H1 (cell line): ENCODE measurements at regions not wholly inside any gene's neighbourhood (a gene's known extent, or its start where the extent isn't known, plus 50 kb on each side); places are given as distances from the start of the nearest gene placed in this dataset.

Source experiments
- CTCF ChIA-PET: fragments of 300-600 bp; sonication (Branson Sonifier 250); formaldehyde crosslinking; loops from one replicate; lab custom pipeline; 2021; ENCODE audit not compliant: partially characterized antibody; lab: Charles Lee
- POLR2A ChIA-PET: fragments of 300-600 bp; sonication (Branson Sonifier 250); formaldehyde crosslinking; loops from one replicate; lab custom pipeline; 2021; ENCODE audit warnings: inconsistent platforms; ENCODE audit not compliant: partially characterized antibody; lab: Charles Lee
- DNase-seq, 2 experiments: peaks; one replicate each; pipeline versions ENCODE4 v3.0.0 to v3.0.0-alpha.2; 2010 to 2022; ENCODE audit warnings: low spot score in 2 of 2, low read depth in 1 of 2, mixed read lengths in 1 of 2
- FAIRE-seq: peaks from 2 replicates; lab custom pipeline; 2011; peaks lifted over from hg19 to GRCh38; lab: Jason Lieb, UNC
- H2AFZ ChIP-seq: 2 replicates; pipeline ENCODE4 v1.8.1; 2012; ENCODE audit warnings: low read length, inconsistent platforms
- H2AK5ac ChIP-seq: 2 replicates; pipeline ENCODE4 v1.6.1; 2013; ENCODE audit warnings: low read depth, low read length
- H2BK120ac ChIP-seq: replicated peaks from 2 replicates; pipeline ENCODE3; 2013; ENCODE audit warnings: low read depth, low read length, inconsistent platforms
- H2BK12ac ChIP-seq: 2 replicates; pipeline ENCODE4 v1.6.1; 2013; ENCODE audit warnings: low read depth, low read length
- H2BK15ac ChIP-seq: 2 replicates; pipeline ENCODE4 v1.6.1; 2013; ENCODE audit warnings: low read length
- H2BK20ac ChIP-seq: 2 replicates; pipeline ENCODE4 v1.6.1; 2013; ENCODE audit warnings: low read length
- H2BK5ac ChIP-seq: 2 replicates; pipeline ENCODE4 v1.6.1; 2013; ENCODE audit warnings: low read depth, low read length
- H3K14ac ChIP-seq: 2 replicates; pipeline ENCODE4 v1.6.1; 2013; ENCODE audit warnings: inconsistent platforms; ENCODE audit not compliant: insufficient read length
- H3K18ac ChIP-seq: 2 replicates; pipeline ENCODE4 v1.6.1; 2013; ENCODE audit warnings: low read length; ENCODE audit errors: extremely low read depth
- H3K23ac ChIP-seq: 2 replicates; pipeline ENCODE4 v1.6.1; 2013; ENCODE audit warnings: inconsistent platforms; ENCODE audit not compliant: insufficient read length
- H3K23me2 ChIP-seq: 2 replicates; pipeline ENCODE4 v1.6.1; 2013; ENCODE audit warnings: low read depth, low read length
- H3K27ac ChIP-seq: 2 replicates; pipeline ENCODE4 v1.6.1; 2011; ENCODE audit warnings: low read depth, low read length, inconsistent platforms
- H3K27me3 ChIP-seq, 4 experiments: replicated peaks in 1 of 4; 1 replicate in 1 of 4; 2 replicates in 3 of 4; pipeline versions ENCODE4 v1.6.1 to v1.8.1; 2011 to 2013; ENCODE audit warnings: low read length in 3 of 4, mild to moderate bottlenecking in 3 of 4, inconsistent platforms in 2 of 4, mixed read lengths in 2 of 4, moderate library complexity in 1 of 4; ENCODE audit not compliant: control insufficient read depth in 3 of 4, insufficient read depth in 3 of 4; ENCODE audit errors: extremely low read depth in 1 of 4
- H3K36me3 ChIP-seq, 4 experiments: 2 replicates each; pipeline versions ENCODE4 v1.6.1 to v1.8.1; 2011 to 2013; ENCODE audit warnings: mild to moderate bottlenecking in 4 of 4, low read length in 3 of 4, moderate library complexity in 2 of 4, control low read depth in 1 of 4, inconsistent platforms in 1 of 4; ENCODE audit not compliant: insufficient read depth in 4 of 4, control insufficient read depth in 2 of 4
- H3K4ac ChIP-seq: replicated peaks from 2 replicates; pipeline ENCODE3; 2013; ENCODE audit warnings: low read length, low read depth, mixed read lengths, inconsistent platforms; ENCODE audit not compliant: insufficient read length
- H3K4me1 ChIP-seq, 4 experiments: replicated peaks in 1 of 4; 1 replicate in 1 of 4; 2 replicates in 3 of 4; pipeline versions ENCODE4 v1.6.1 to v1.8.1; 2011 to 2013; ENCODE audit warnings: low read length in 3 of 4, inconsistent platforms in 2 of 4, mixed read lengths in 1 of 4; ENCODE audit not compliant: insufficient read depth in 4 of 4, control insufficient read depth in 3 of 4
- H3K4me2 ChIP-seq, 2 experiments: 2 replicates each; pipeline versions ENCODE4 v1.6.1 to v1.8.1; 2011 to 2013; ENCODE audit warnings: low read depth in 2 of 2, low read length in 2 of 2, control low read depth in 1 of 2, inconsistent platforms in 1 of 2, mild to moderate bottlenecking in 1 of 2; ENCODE audit not compliant: insufficient read depth in 1 of 2
- H3K4me3 ChIP-seq, 4 experiments: fragments of 200-600, 300-600 bp in 1 of 4; sonication (generic), shearing (Covaris generic), sonication (Bioruptor Twin) in 1 of 4; 2 replicates each; pipeline versions ENCODE4 v1.5.1 to v1.8.1; 2011 to 2016; ENCODE audit warnings: low read length in 4 of 4, low read depth in 3 of 4, control low read depth in 2 of 4, inconsistent platforms in 2 of 4, mild to moderate bottlenecking in 2 of 4, mixed read lengths in 1 of 4, moderate library complexity in 1 of 4; ENCODE audit not compliant: insufficient read depth in 2 of 4; ENCODE audit errors: extremely low read depth in 1 of 4
- H3K56ac ChIP-seq: replicated peaks from 2 replicates; pipeline ENCODE3; 2013; ENCODE audit warnings: low read depth, mild to moderate bottlenecking, mixed read lengths, low read length, inconsistent platforms; ENCODE audit not compliant: insufficient read length
- H3K79me1 ChIP-seq: 2 replicates; pipeline ENCODE4 v1.6.1; 2013; ENCODE audit warnings: low read depth, low read length, control low read depth
- H3K79me2 ChIP-seq, 2 experiments: 2 replicates each; pipeline versions ENCODE4 v1.6.1 to v1.8.1; 2012 to 2013; ENCODE audit warnings: low read length in 2 of 2, mild to moderate bottlenecking in 2 of 2, inconsistent platforms in 1 of 2; ENCODE audit not compliant: insufficient read depth in 2 of 2, control insufficient read depth in 1 of 2
- H3K9ac ChIP-seq, 4 experiments: replicated peaks in 1 of 4; 1 replicate in 1 of 4; 2 replicates in 3 of 4; pipeline versions ENCODE4 v1.6.1 to v1.8.1; 2011 to 2013; ENCODE audit warnings: low read depth in 3 of 4, low read length in 3 of 4, control low read depth in 2 of 4, mild to moderate bottlenecking in 2 of 4, moderate library complexity in 2 of 4, inconsistent platforms in 1 of 4; ENCODE audit errors: extremely low read depth in 1 of 4
- H3K9me3 ChIP-seq, 2 experiments: 2 replicates each; pipeline versions ENCODE4 v1.6.1 to v1.8.1; 2012 to 2013; ENCODE audit warnings: mild to moderate bottlenecking in 2 of 2, moderate library complexity in 2 of 2, control low read depth in 1 of 2, inconsistent platforms in 1 of 2, low read depth in 1 of 2, low read length in 1 of 2, mixed read lengths in 1 of 2; ENCODE audit not compliant: insufficient read depth in 2 of 2
- H4K20me1 ChIP-seq, 2 experiments: replicated peaks in 1 of 2; 2 replicates each; pipeline versions ENCODE3 to v1.8.1; 2011 to 2013; ENCODE audit warnings: inconsistent platforms in 2 of 2, low read length in 2 of 2, mild to moderate bottlenecking in 1 of 2; ENCODE audit not compliant: insufficient read depth in 2 of 2, control insufficient read depth in 1 of 2
- H4K5ac ChIP-seq: 2 replicates; pipeline ENCODE4 v1.6.1; 2013; ENCODE audit warnings: low read length, low read depth, mixed read lengths, inconsistent platforms; ENCODE audit not compliant: insufficient read length
- H4K8ac ChIP-seq: 2 replicates; pipeline ENCODE4 v1.8.0; 2013; ENCODE audit warnings: mild to moderate bottlenecking, moderate library complexity, low read length, inconsistent platforms; ENCODE audit not compliant: insufficient read depth; ENCODE audit errors: extremely low read depth
- H4K91ac ChIP-seq: replicated peaks from 2 replicates; pipeline ENCODE3; 2013; ENCODE audit warnings: low read length, mixed read lengths, inconsistent platforms; ENCODE audit not compliant: insufficient read length
- FOSL1 ChIP-seq: IDR thresholded peaks from 2 replicates; pipeline ENCODE4 v1.6.1; 2011; ENCODE audit warnings: mild to moderate bottlenecking, low read depth, low read length, moderate library complexity; ENCODE audit not compliant: insufficient read depth
- JUN ChIP-seq: IDR thresholded peaks from 2 replicates; pipeline ENCODE4 v1.6.1; 2011; ENCODE audit warnings: low read depth, mild to moderate bottlenecking, improper control_type of control experiment, low read length
- RFX5 ChIP-seq: IDR thresholded peaks from 2 replicates; pipeline ENCODE4 v1.6.1; 2011; ENCODE audit warnings: low read depth, low read length, improper control_type of control experiment, borderline replicate concordance
- SIRT6 ChIP-seq: IDR thresholded peaks from one replicate; pipeline ENCODE4 v1.7.1; 2012; ENCODE audit warnings: low read length, inconsistent platforms
- TEAD4 ChIP-seq: IDR thresholded peaks from 2 replicates; pipeline ENCODE4 v1.6.1; 2012; ENCODE audit warnings: low read depth, low read length, inconsistent platforms, mixed read lengths
- WGBS, 2 experiments: shearing (Covaris generic) in 1 of 2; methylation state at CpG; one replicate each; pipeline versions ENCODE4 v1.1.6 to v1.1.7; 2013 to 2015; ENCODE audit warnings: low lambda C conversion rate in 2 of 2, mixed read lengths in 2 of 2, inconsistent platforms in 1 of 2, low coverage in 1 of 2, missing lambda C conversion rate in 1 of 2; ENCODE audit not compliant: insufficient replicate concordance in 2 of 2, insufficient coverage in 1 of 2, insufficient read length in 1 of 2; ENCODE audit errors: extremely low coverage in 1 of 2, missing lambda C conversion rate in 1 of 2; 5-methylcytosine and 5-hydroxymethylcytosine counted together

DNA sequence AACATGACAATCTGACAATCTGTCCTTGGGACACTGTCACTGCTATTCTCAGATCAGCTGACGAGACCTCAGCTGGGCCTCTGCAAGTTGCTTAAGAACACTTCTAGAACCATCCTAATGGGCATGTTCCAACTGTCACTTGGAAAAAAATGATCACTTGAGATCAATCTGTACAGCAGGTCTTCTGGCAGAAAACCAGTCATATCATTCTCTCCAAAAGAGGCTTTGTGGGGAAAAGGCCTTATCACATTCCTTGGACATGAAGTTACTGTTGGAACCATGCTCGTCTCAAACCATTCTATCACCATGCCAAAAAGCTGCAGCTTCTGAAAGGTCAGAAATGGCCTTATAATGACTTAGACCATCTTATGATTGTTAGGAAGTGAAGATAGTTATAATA is 744.2 kb downstream of the USP25 start:
- Histone ChIP-seq H4K8ac (no peak overlapping the region), H2AFZ (0 out of 2 replicates have a peak overlapping the region, but pooled peaks have one; percentile 33), H2BK120ac (no peak overlapping the region), H3K23me2 (no peaks in the 10 kb centered on the region), H2BK15ac (no peak overlapping the region), H2BK5ac (no peak overlapping the region), H3K4me3 (no peak overlapping the region), H3K4me1 (no peaks in the 10 kb centered on the region), H3K27me3 (no peaks in the 10 kb centered on the region), H2BK12ac (no peak overlapping the region), H4K20me1 (no peaks in the 10 kb centered on the region), H4K5ac (no peak overlapping the region), H3K18ac (no peak overlapping the region), H3K4me2 (no peak overlapping the region), H3K79me2 (no peaks in the 10 kb centered on the region), H3K9ac (no peak overlapping the region), H3K27ac (no peak overlapping the region), H2AK5ac (no peak overlapping the region), H3K36me3 (no peaks in the 10 kb centered on the region), H3K79me1 (no peaks in the 10 kb centered on the region), H2BK20ac (no peak overlapping the region), H3K4ac (peak overlapping the region; percentile 32), H3K23ac (no peak overlapping the region), H3K56ac (no peak overlapping the region), H3K14ac (no peak overlapping the region), H4K91ac (no peak overlapping the region), H3K9me3 (no peaks in the 10 kb centered on the region; a peak in 1 of 4 replicates)
- FAIRE-seq (no peak), DNase-seq (no peak)
- 97% methylated on average over 2 of the region's 2 CpGs; no CpG with 5 or more reads in 1 of the 2 experiments for WGBS, 2 experiments
- CTCF ChIA-PET, result no interaction called here
- POLR2A ChIA-PET, result no interaction called here
- TF ChIP-seq FOSL1, result no peak
- no peak for TF ChIP-seq SIRT6
- TF ChIP-seq RFX5, result no peak
- TF ChIP-seq JUN, result no peak
- TF ChIP-seq TEAD4, result no peak
